ENCODE measurements at regions not wholly inside any gene's neighbourhood (a gene's known extent, or its start where the extent isn't known, plus 50 kb on each side); places are given as distances from the start of the nearest gene placed in this dataset.

DNA sequence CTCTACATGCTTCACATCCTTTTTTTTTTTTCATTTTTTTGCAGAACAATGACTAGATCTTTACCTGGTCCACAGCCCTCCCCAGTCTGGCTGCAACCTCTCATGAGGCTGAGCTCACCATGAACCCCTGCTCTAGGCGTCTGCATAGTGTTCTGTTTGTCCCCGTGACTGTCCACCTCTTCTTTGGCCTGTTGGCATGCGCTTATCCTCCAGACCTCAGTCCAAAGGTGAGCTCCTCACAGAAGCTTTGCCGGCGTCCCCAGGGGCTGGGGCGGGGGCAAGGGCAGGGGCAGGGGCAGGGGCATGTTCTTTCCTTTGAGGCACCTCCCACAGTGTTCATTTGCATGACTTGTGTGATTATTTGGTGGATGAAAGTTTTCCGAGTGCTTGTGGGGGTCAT is 218.4 kb upstream of the ZNF32 start:
- H3K4me1 ChIP-seq (ENCODE audit: control insufficient read depth in 1 of 2, extremely low read depth in 1 of 2, insufficient read depth in 2 of 2, low read length in 2 of 2): no peaks in the 10 kb centered on the region
- no peaks in the 10 kb centered on the region for H3K9me3 ChIP-seq
- H3K9me3 Mint-ChIP-seq: peaks cover 0 to under 1% (median 0%) of the 10 kb centered on the region in 3 donors
- no peaks in the 10 kb centered on the region for H3K36me3 Mint-ChIP-seq
- no peak overlapping the region for H3K27ac Mint-ChIP-seq
- DNase-seq: no peak
- H3K27ac ChIP-seq (ENCODE audit: low read length): no peak overlapping the region
- H3K4me3 ChIP-seq (ENCODE audit: control insufficient read depth in 1 of 2, extremely low read depth in 1 of 2, low read length in 1 of 2): no peak overlapping the region
- POLR2A ChIA-PET: no interaction called here
- CTCF ChIA-PET: interaction anchor here in 1 of 2 donors (0.7 kb wide), 1 partner anchor 10 kb away, joined by 3 read pairs; no protein-coding TSS in a partner anchor
- peaks cover 1 to 8% (median 2%) of the 10 kb centered on the region in 3 donors for H3K4me1 Mint-ChIP-seq
- WGBS (ENCODE audit: insufficient coverage): 82% methylated on average over 3 of the region's 7 CpGs
- peaks cover 0 to 2% of the 10 kb centered on the region in 2 donors for H3K27me3 Mint-ChIP-seq
- no peaks in the 10 kb centered on the region for H3K36me3 ChIP-seq (ENCODE audit: control insufficient read depth in 2 of 2, extremely low read depth in 1 of 2, insufficient read depth in 1 of 2, low read length in 1 of 2)
- H3K4me3 Mint-ChIP-seq: no peak overlapping the region
- H3K27me3 ChIP-seq (replicated peaks in 1 of 2; ENCODE audit: control insufficient read depth in 2 of 2, extremely low read depth in 1 of 2, insufficient read depth in 2 of 2, low read length in 1 of 2): peaks cover 0 to 9% of the 10 kb centered on the region in 2 experiments
- no peak for ATAC-seq (replicated peaks in 1 of 4)

- Histone ChIP-seq H3K4me3 (ENCODE audit: control insufficient read depth in 1 of 2, extremely low read depth in 1 of 2, low read length in 1 of 2) (no peak overlapping the region), H3K27me3 (replicated peaks in 1 of 2; ENCODE audit: control insufficient read depth in 2 of 2, extremely low read depth in 1 of 2, insufficient read depth in 2 of 2, low read length in 1 of 2) (peaks cover 0 to 9% of the 10 kb centered on the region in 2 experiments), H3K9me3 (no peaks in the 10 kb centered on the region), H3K36me3 (ENCODE audit: control insufficient read depth in 2 of 2, extremely low read depth in 1 of 2, insufficient read depth in 1 of 2, low read length in 1 of 2) (no peaks in the 10 kb centered on the region), H3K4me1 (ENCODE audit: control insufficient read depth in 1 of 2, extremely low read depth in 1 of 2, insufficient read depth in 2 of 2, low read length in 2 of 2) (no peaks in the 10 kb centered on the region), H3K27ac (ENCODE audit: low read length) (no peak overlapping the region)
- H3K9me3 Mint-ChIP-seq: peaks cover 0 to 3% (median 0%) of the 10 kb centered on the region in 3 donors
- H3K4me3 Mint-ChIP-seq: no peak overlapping the region
- H3K4me1 Mint-ChIP-seq: peaks cover 2 to 11% (median 5%) of the 10 kb centered on the region in 3 donors
- H3K36me3 Mint-ChIP-seq: no peaks in the 10 kb centered on the region
- ChIA-PET CTCF (interaction anchor here in 1 of 2 donors (0.7 kb wide), 1 partner anchor 10 kb away, joined by 3 read pairs; no protein-coding TSS in a partner anchor), POLR2A (no interaction called here)
- ATAC-seq (replicated peaks in 1 of 4) (no peak), DNase-seq (no peak)
- H3K27ac Mint-ChIP-seq: no peak overlapping the region
- 80% methylated on average over 6 of the region's 6 CpGs for WGBS (ENCODE audit: insufficient coverage)
- H3K27me3 Mint-ChIP-seq: peaks cover 0 to 2% of the 10 kb centered on the region in 2 donors
Measured at GRCh38 chr10:43866712-43867111, 218.0 kb upstream of the ZNF32 start.

DNA sequence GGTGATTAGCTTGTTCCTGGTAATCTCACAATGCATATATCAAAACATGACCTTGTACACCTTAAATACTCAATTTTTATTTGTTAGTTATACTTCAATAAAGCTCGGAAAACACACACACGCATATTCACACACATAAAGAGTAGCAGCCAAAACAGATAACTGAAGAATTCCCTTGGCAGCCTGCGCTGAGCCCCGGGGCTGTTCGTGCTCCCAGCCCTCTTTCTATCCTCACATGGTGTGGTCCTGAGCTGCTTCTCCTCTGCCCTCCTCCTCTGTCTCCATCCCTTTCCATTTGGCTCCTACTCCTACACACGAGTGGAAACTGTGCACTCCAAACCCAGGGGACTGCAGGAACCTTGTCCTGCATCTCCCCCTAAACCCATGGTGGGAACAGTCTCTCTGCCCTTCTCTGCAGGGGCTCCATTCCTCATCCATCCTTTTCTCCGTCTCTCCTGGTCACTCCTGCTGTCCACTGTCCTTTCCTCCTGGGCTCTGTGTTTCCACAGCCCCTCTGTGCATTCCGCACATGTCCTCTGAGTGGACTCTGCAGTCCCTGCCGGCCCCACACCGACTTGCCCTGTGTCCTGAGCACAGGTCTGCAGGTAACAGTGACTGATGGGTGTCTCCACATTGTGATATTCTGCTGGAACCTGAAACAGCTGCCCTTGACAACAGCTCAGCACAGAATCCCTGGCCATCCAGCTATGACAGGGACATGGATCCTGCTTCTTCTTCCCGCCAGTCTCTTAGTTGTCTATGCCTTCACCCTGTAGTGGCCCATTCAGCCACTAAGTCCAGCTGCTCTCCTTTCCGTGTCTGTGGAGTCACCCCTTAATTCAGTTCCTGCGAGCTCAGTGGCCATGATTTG is 216.8 kb upstream of the ZNF32 start:
- ChIA-PET POLR2A (no interaction called here), CTCF (no interaction called here)
- Histone ChIP-seq H3K9me3 (no peaks in the 10 kb centered on the region), H3K27ac (ENCODE audit: low read length) (no peak overlapping the region), H3K27me3 (replicated peaks in 1 of 2; ENCODE audit: control insufficient read depth in 2 of 2, extremely low read depth in 1 of 2, insufficient read depth in 2 of 2, low read length in 1 of 2) (peaks cover 0 to 9% of the 10 kb centered on the region in 2 experiments), H3K4me1 (ENCODE audit: control insufficient read depth in 1 of 2, extremely low read depth in 1 of 2, insufficient read depth in 2 of 2, low read length in 2 of 2) (no peaks in the 10 kb centered on the region), H3K4me3 (ENCODE audit: control insufficient read depth in 1 of 2, extremely low read depth in 1 of 2, low read length in 1 of 2) (no peak overlapping the region), H3K36me3 (ENCODE audit: control insufficient read depth in 2 of 2, extremely low read depth in 1 of 2, insufficient read depth in 1 of 2, low read length in 1 of 2) (no peaks in the 10 kb centered on the region)
- Mint-ChIP-seq H3K4me1 (peaks cover 2 to 11% (median 5%) of the 10 kb centered on the region in 3 donors), H3K27me3 (peaks cover 0 to 2% of the 10 kb centered on the region in 2 donors), H3K36me3 (no peaks in the 10 kb centered on the region), H3K27ac (no peak overlapping the region), H3K9me3 (peaks cover 0 to 3% (median 0%) of the 10 kb centered on the region in 3 donors), H3K4me3 (no peak overlapping the region)
- DNase-seq: no peak
- 88% methylated on average over 11 of the region's 13 CpGs for WGBS (ENCODE audit: insufficient coverage)
- no peak for ATAC-seq (replicated peaks in 1 of 4)

- Histone ChIP-seq H3K9me3 (no peaks in the 10 kb centered on the region), H3K36me3 (ENCODE audit: control insufficient read depth in 2 of 2, extremely low read depth in 1 of 2, insufficient read depth in 1 of 2, low read length in 1 of 2) (no peaks in the 10 kb centered on the region), H3K27ac (ENCODE audit: low read length) (no peak overlapping the region), H3K4me1 (ENCODE audit: control insufficient read depth in 1 of 2, extremely low read depth in 1 of 2, insufficient read depth in 2 of 2, low read length in 2 of 2) (no peaks in the 10 kb centered on the region), H3K4me3 (ENCODE audit: control insufficient read depth in 1 of 2, extremely low read depth in 1 of 2, low read length in 1 of 2) (no peak overlapping the region), H3K27me3 (replicated peaks in 1 of 2; ENCODE audit: control insufficient read depth in 2 of 2, extremely low read depth in 1 of 2, insufficient read depth in 2 of 2, low read length in 1 of 2) (peaks cover 0 to 6% of the 10 kb centered on the region in 2 experiments)
- POLR2A ChIA-PET: no interaction called here
- DNase-seq (no peak), ATAC-seq (replicated peaks in 1 of 4) (no peak)
- Mint-ChIP-seq H3K36me3 (no peaks in the 10 kb centered on the region), H3K27ac (no peak overlapping the region), H3K27me3 (peaks cover 0 to 2% of the 10 kb centered on the region in 2 donors), H3K4me3 (no peak overlapping the region), H3K9me3 (peaks cover 0 to 3% (median 0%) of the 10 kb centered on the region in 3 donors), H3K4me1 (peaks cover 2 to 11% (median 5%) of the 10 kb centered on the region in 3 donors)
- WGBS (ENCODE audit: insufficient coverage): 93% methylated on average over 6 of the region's 6 CpGs
- CTCF ChIA-PET: no interaction called here
Measured at GRCh38 chr10:43864656-43865055, 216.0 kb upstream of the ZNF32 start.

DNA sequence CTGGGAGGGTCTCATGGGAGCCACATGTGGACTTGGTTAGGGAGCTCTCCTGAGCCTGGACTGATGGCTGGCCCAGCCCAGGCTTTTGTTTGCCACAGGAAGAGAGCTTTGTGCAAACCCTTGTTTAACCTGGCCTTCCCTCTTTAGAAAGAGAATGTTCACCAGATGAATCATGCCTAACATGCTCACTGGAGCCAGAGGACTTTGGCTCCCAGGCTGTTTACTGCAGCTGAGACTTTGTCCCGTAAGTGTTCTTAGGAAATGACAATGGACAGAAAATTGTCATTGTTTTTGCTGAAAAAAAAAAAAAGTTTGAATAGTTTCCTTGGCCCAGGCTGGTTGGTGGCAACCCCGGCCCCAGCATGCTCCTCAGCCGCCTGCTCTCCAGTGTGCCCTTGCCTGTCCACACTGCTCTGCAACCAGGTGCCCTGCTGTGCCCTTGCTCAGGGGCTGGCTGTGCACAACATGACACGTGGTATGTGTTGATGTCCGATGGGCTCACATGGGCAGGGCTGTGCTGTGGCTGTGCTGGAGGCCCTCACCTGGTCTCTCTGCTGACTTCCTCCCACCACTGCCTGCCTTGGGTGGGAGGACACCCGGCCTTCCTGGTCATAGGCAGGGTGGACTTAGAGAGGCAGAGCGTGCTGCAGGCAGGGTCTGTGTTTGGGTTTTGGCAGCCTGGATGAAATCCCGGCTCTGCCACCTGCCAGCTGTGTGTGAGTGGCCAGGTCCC is 215.3 kb upstream of the ZNF32 start:
- Mint-ChIP-seq H3K4me3 (no peak overlapping the region), H3K9me3 (peaks cover 0 to 3% (median 0%) of the 10 kb centered on the region in 3 donors), H3K27ac (no peak overlapping the region), H3K4me1 (peaks cover 2 to 11% (median 5%) of the 10 kb centered on the region in 3 donors), H3K36me3 (no peaks in the 10 kb centered on the region), H3K27me3 (peaks cover 0 to 2% of the 10 kb centered on the region in 2 donors)
- DNase-seq (no peak), ATAC-seq (replicated peaks in 1 of 4) (no peak)
- Histone ChIP-seq H3K4me1 (ENCODE audit: control insufficient read depth in 1 of 2, extremely low read depth in 1 of 2, insufficient read depth in 2 of 2, low read length in 2 of 2) (no peaks in the 10 kb centered on the region), H3K36me3 (ENCODE audit: control insufficient read depth in 2 of 2, extremely low read depth in 1 of 2, insufficient read depth in 1 of 2, low read length in 1 of 2) (no peaks in the 10 kb centered on the region), H3K27ac (ENCODE audit: low read length) (no peak overlapping the region), H3K4me3 (ENCODE audit: control insufficient read depth in 1 of 2, extremely low read depth in 1 of 2, low read length in 1 of 2) (no peak overlapping the region), H3K9me3 (no peaks in the 10 kb centered on the region), H3K27me3 (replicated peaks in 1 of 2; ENCODE audit: control insufficient read depth in 2 of 2, extremely low read depth in 1 of 2, insufficient read depth in 2 of 2, low read length in 1 of 2) (peaks cover 0 to 5% of the 10 kb centered on the region in 2 experiments)
- WGBS (ENCODE audit: insufficient coverage): 98% methylated on average over 5 of the region's 8 CpGs
- ChIA-PET POLR2A (no interaction called here), CTCF (no interaction called here)

DNA sequence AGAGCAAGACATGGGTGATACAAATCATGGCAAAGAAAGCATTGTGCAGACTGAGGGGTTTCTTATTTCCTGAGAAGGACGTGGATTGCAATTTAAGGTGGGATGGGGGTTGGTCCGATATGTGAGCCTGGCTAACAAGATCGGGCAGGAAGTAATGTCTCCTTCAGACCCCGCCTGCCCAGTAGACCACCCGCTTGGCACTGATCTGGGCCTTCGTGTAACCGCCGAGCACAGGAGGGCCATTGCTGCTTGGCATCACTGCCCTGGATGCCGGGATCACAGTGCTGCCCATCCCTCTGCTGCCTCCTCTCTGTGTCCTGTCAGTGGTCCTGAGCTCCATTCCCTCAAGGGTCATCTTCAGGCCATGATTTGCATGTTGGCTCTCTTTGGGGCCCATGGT is 214.6 kb upstream of the ZNF32 start:
- H3K4me1 ChIP-seq (ENCODE audit: control insufficient read depth in 1 of 2, extremely low read depth in 1 of 2, insufficient read depth in 2 of 2, low read length in 2 of 2): no peaks in the 10 kb centered on the region
- DNase-seq: no peak

More for the DNA sequence above, 214.6 kb upstream of the ZNF32 start:
- ChIA-PET POLR2A (no interaction called here), CTCF (no interaction called here)
- Histone ChIP-seq H3K36me3 (ENCODE audit: control insufficient read depth in 2 of 2, extremely low read depth in 1 of 2, insufficient read depth in 1 of 2, low read length in 1 of 2) (no peaks in the 10 kb centered on the region), H3K27ac (ENCODE audit: low read length) (no peak overlapping the region), H3K4me3 (ENCODE audit: control insufficient read depth in 1 of 2, extremely low read depth in 1 of 2, low read length in 1 of 2) (no peak overlapping the region), H3K27me3 (replicated peaks in 1 of 2; ENCODE audit: control insufficient read depth in 2 of 2, extremely low read depth in 1 of 2, insufficient read depth in 2 of 2, low read length in 1 of 2) (peaks cover 0 to 5% of the 10 kb centered on the region in 2 experiments), H3K9me3 (no peaks in the 10 kb centered on the region)
- no peak overlapping the region for H3K4me3 Mint-ChIP-seq
- no peak overlapping the region for H3K27ac Mint-ChIP-seq
- H3K4me1 Mint-ChIP-seq: peaks cover 2 to 11% (median 5%) of the 10 kb centered on the region in 3 donors
- H3K27me3 Mint-ChIP-seq: peaks cover 0 to 2% of the 10 kb centered on the region in 2 donors
- H3K9me3 Mint-ChIP-seq: peaks cover 0 to 3% (median 0%) of the 10 kb centered on the region in 3 donors
- 97% methylated on average over 7 of the region's 9 CpGs for WGBS (ENCODE audit: insufficient coverage)
- ATAC-seq (replicated peaks in 1 of 4): no peak
- H3K36me3 Mint-ChIP-seq: no peaks in the 10 kb centered on the region
